ENCODE measurements at regions not wholly inside any gene's neighbourhood (a gene's known extent, or its start where the extent isn't known, plus 50 kb on each side); places are given as distances from the start of the nearest gene placed in this dataset.

DNA sequence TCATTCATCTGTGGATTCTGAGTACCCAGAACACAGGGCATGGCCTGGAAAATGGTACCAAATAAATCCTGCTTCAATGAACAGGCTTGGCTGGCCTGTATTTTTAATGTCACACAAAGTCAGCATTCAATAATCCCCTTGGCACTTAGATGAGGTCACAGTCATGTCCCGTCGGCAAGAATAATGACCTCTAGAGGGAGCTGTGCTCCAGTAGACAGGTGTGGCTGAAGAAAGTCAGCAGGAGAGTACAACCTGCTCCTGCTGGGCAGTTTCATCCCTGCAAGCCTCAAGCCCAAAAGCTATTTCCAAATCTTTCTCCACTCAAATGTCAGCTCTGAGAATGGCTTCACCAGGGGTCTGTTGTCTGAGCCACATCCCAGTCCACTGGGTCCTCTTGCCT is 404.0 kb upstream of the F9 start:
- no peak overlapping the region for H3K23ac ChIP-seq (ENCODE audit: insufficient read length, low read depth, low read length)
- H2AFZ ChIP-seq (ENCODE audit: low read length), result no peak overlapping the region
- H3K9me3 ChIP-seq (ENCODE audit: control insufficient read depth, low read depth, low read length), result peaks cover 4% of the 10 kb centered on the region
- H3K27ac ChIP-seq (ENCODE audit: insufficient read length, low read depth, low read length), result no peak overlapping the region
- no peak overlapping the region for H4K5ac ChIP-seq (ENCODE audit: insufficient read length, low read depth, low read length)
- TF ChIP-seq, protein P1, sequence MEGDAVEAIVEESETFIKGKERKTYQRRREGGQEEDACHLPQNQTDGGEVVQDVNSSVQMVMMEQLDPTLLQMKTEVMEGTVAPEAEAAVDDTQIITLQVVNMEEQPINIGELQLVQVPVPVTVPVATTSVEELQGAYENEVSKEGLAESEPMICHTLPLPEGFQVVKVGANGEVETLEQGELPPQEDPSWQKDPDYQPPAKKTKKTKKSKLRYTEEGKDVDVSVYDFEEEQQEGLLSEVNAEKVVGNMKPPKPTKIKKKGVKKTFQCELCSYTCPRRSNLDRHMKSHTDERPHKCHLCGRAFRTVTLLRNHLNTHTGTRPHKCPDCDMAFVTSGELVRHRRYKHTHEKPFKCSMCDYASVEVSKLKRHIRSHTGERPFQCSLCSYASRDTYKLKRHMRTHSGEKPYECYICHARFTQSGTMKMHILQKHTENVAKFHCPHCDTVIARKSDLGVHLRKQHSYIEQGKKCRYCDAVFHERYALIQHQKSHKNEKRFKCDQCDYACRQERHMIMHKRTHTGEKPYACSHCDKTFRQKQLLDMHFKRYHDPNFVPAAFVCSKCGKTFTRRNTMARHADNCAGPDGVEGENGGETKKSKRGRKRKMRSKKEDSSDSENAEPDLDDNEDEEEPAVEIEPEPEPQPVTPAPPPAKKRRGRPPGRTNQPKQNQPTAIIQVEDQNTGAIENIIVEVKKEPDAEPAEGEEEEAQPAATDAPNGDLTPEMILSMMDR (conservative IDR thresholded peaks at IDR 0.05), result peak; percentile 95
- no peak overlapping the region for H3K9ac ChIP-seq (ENCODE audit: extremely low read depth, insufficient read length, low read length)
- H2AK5ac ChIP-seq (ENCODE audit: insufficient read length, low read length), result no peak overlapping the region
- no peak overlapping the region for H2BK5ac ChIP-seq (ENCODE audit: insufficient read length, low read length)
- peaks cover 5 to 6% (median 5%) of the 10 kb centered on the region in 3 experiments; a peak in 5 of 7 replicates for H3K36me3 Mint-ChIP-seq (ENCODE audit: insufficient read depth in 1 of 3, low read depth in 3 of 3)
- no peaks in the 10 kb centered on the region for H3K4me1 ChIP-seq (ENCODE audit: insufficient read depth, low read length)
- H3K27me3 ChIP-seq (ENCODE audit: insufficient read depth, low read length), result no peaks in the 10 kb centered on the region; the same call in 1 of the 2 replicates
- no peak overlapping the region for H3K4me2 ChIP-seq (ENCODE audit: insufficient read depth, insufficient read length, low read length)
- no peak overlapping the region for H4K8ac ChIP-seq (replicated peaks; ENCODE audit: insufficient read length, low read depth, low read length)
- no peak overlapping the region for H3K14ac ChIP-seq (ENCODE audit: insufficient read depth, low read length)
- H2BK120ac ChIP-seq (ENCODE audit: low read depth, low read length, poor library complexity, severe bottlenecking), result no peak overlapping the region
- H3K9me3 Mint-ChIP-seq, result peaks cover 10 to 21% of the 10 kb centered on the region in 2 experiments
- no peaks in the 10 kb centered on the region for H3K79me1 ChIP-seq (ENCODE audit: insufficient read depth, low read depth, low read length, poor library complexity, severe bottlenecking)
- H2BK20ac ChIP-seq (ENCODE audit: low read depth, low read length, poor library complexity, severe bottlenecking), result no peak overlapping the region
- H3T11ph ChIP-seq (ENCODE audit: low read length), result no peak overlapping the region
- H2BK15ac ChIP-seq (ENCODE audit: low read depth, low read length), result no peak overlapping the region
- no peaks in the 10 kb centered on the region for H3K79me2 ChIP-seq (ENCODE audit: insufficient read depth, low read length)
- no peaks in the 10 kb centered on the region for H4K20me1 ChIP-seq (ENCODE audit: control insufficient read depth, insufficient read depth, insufficient read length)
- no peak overlapping the region for H4K91ac ChIP-seq (ENCODE audit: insufficient read length, low read depth, low read length)
- H3K23me2 ChIP-seq (ENCODE audit: insufficient read length, low read depth, low read length, poor library complexity, severe bottlenecking), result no peaks in the 10 kb centered on the region
- H3K4ac ChIP-seq (ENCODE audit: low read depth, low read length), result no peak overlapping the region
- H3K27ac Mint-ChIP-seq, result no peak overlapping the region
- no peak overlapping the region for H3K56ac ChIP-seq (ENCODE audit: insufficient read length, low read depth, low read length)
- H3K18ac ChIP-seq (ENCODE audit: insufficient read length, low read depth, low read length), result no peak overlapping the region
- no peak overlapping the region for H3K4me3 Mint-ChIP-seq
- peaks cover 15 to 20% of the 10 kb centered on the region in 2 experiments for H3K4me1 Mint-ChIP-seq
- H2BK12ac ChIP-seq (ENCODE audit: insufficient read length, low read depth, low read length), result no peak overlapping the region
- DNase-seq, result peak; percentile 62
- H3K27me3 Mint-ChIP-seq (ENCODE audit: low read depth), result peaks cover 27% of the 10 kb centered on the region
- WGBS (ENCODE audit: extremely low coverage, insufficient read length, low lambda C conversion rate), result no CpG with 5 or more reads among the region's 2 CpGs
